ENCODE measurements at regions not wholly inside any gene's neighbourhood (a gene's known extent, or its start where the extent isn't known, plus 50 kb on each side); places are given as distances from the start of the nearest gene placed in this dataset.

DNA sequence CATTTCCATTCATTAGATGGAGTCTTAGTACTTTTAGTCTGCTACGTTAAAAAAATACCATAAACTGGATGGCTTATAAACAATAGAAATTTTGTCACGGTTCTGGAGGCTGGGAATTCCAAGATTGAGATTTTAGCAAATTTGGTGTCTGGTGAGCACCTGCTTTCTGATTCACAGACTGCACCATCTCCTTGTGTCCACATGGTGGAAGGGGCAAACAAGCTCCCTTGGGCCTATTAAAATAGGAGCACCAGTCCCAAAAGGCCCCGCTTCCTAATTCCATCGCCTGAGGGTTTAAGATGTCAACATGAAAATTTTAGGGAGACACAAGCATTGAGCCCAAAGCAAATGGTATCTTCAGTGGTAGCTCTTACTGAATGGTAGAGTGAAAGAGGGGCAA lies 120.5 kb upstream of the MAP9 start:
- peak; percentile 25 to 39; a peak in 3 of 4 replicates for TF ChIP-seq CTCF (conservative IDR thresholded peaks at IDR 0.05; ENCODE audit: low read depth in 2 of 2)
- TF ChIP-seq EZH2 (IDR thresholded peaks at IDR 0.05; ENCODE audit: low read depth, unreplicated experiment): no peak
- TF ChIP-seq EZH2phosphoT487 (IDR thresholded peaks at IDR 0.05; ENCODE audit: unreplicated experiment): no peak
- no peak for TF ChIP-seq POLR2AphosphoS5 (IDR thresholded peaks at IDR 0.05; ENCODE audit: low read depth)
- TF ChIP-seq JUNB (IDR thresholded peaks at IDR 0.05; ENCODE audit: unreplicated experiment): no peak
- no peak for TF ChIP-seq ZNF331 (CRISPR knock-in tag; IDR thresholded peaks at IDR 0.05; ENCODE audit: low read depth)
- TF ChIP-seq REST (IDR thresholded peaks at IDR 0.05; ENCODE audit: unreplicated experiment): no peak
- no peak for TF ChIP-seq STAT1 (IDR thresholded peaks at IDR 0.05; ENCODE audit: unreplicated experiment)
- TF ChIP-seq CREB1 (CRISPR knock-in tag; IDR thresholded peaks at IDR 0.05; ENCODE audit: low read depth): no peak
- no peak for TF ChIP-seq ZNF114 (CRISPR knock-in tag; IDR thresholded peaks at IDR 0.05)
- TF ChIP-seq NANOG (IDR thresholded peaks at IDR 0.05; ENCODE audit: borderline replicate concordance): no peak
- TF ChIP-seq, protein P1, sequence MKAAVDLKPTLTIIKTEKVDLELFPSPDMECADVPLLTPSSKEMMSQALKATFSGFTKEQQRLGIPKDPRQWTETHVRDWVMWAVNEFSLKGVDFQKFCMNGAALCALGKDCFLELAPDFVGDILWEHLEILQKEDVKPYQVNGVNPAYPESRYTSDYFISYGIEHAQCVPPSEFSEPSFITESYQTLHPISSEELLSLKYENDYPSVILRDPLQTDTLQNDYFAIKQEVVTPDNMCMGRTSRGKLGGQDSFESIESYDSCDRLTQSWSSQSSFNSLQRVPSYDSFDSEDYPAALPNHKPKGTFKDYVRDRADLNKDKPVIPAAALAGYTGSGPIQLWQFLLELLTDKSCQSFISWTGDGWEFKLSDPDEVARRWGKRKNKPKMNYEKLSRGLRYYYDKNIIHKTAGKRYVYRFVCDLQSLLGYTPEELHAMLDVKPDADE (IDR thresholded peaks at IDR 0.05): no peak
- TF ChIP-seq ZNF462 (CRISPR knock-in tag; IDR thresholded peaks at IDR 0.05): no peak

All from GM23338 (cell line).